K562 (cell line): ENCODE measurements at regions not wholly inside any gene's neighbourhood (a gene's known extent, or its start where the extent isn't known, plus 50 kb on each side); places are given as distances from the start of the nearest gene placed in this dataset.

Experiments used
- ARID1B ChIP-seq: fragments of 450-650 bp; IDR thresholded peaks from 2 replicates; pipeline ENCODE4 v1.6.1; 2016; ENCODE audit warnings: antibody characterized with exemption, mild to moderate bottlenecking, inconsistent platforms
- CTCF ChIP-seq, 3 experiments: IDR thresholded peaks in 2 of 3; conservative IDR thresholded peaks in 1 of 3; 2 replicates each; pipeline ENCODE4 v1.5.1; 2011 to 2012; ENCODE audit warnings: low read length in 3 of 3, mild to moderate bottlenecking in 3 of 3, control low read depth in 2 of 3, improper control_type of control experiment in 1 of 3, inconsistent platforms in 1 of 3, low read depth in 1 of 3, mixed read lengths in 1 of 3, moderate library complexity in 1 of 3; ENCODE audit not compliant: insufficient read depth in 2 of 3
- E2F6 ChIP-seq, 2 experiments: IDR thresholded peaks; 2 replicates each; pipeline ENCODE4 v1.6.1; 2011; ENCODE audit warnings: borderline replicate concordance in 1 of 2, control low read depth in 1 of 2, low read depth in 1 of 2, low read length in 1 of 2, mild to moderate bottlenecking in 1 of 2, mixed read lengths in 1 of 2, moderate library complexity in 1 of 2; ENCODE audit not compliant: insufficient read depth in 1 of 2, insufficient read length in 1 of 2, poor library complexity in 1 of 2, severe bottlenecking in 1 of 2; ENCODE audit errors: extremely low read depth in 1 of 2
- MAFK ChIP-seq: IDR thresholded peaks from 2 replicates; pipeline ENCODE4 v1.6.1; 2011; ENCODE audit warnings: low read length, improper control_type of control experiment
- NCOR1 ChIP-seq: fragments of 450-650 bp; IDR thresholded peaks from 2 replicates; pipeline ENCODE4 v1.6.1; 2016; ENCODE audit warnings: mild to moderate bottlenecking, moderate library complexity
- PHB2 ChIP-seq: fragments of 450-650 bp; IDR thresholded peaks from 2 replicates; pipeline ENCODE4 v1.6.1; 2017; ENCODE audit warnings: low read depth
- TCF7 ChIP-seq: sonication (generic); IDR thresholded peaks from 2 replicates; pipeline ENCODE4 v1.6.1; 2016; ENCODE audit warnings: antibody characterized with exemption, borderline replicate concordance

- TF ChIP-seq ARID1B (no peak), TCF7 (no peak), CTCF (IDR thresholded peaks at IDR 0.05 in 2 of 3, conservative IDR thresholded peaks at IDR 0.05 in 1 of 3; ENCODE audit: insufficient read depth in 2 of 3, low read depth in 1 of 3, low read length in 3 of 3) (no peak), MAFK (no peak), E2F6 (IDR thresholded peaks at IDR 0.05; ENCODE audit: borderline replicate concordance in 1 of 2, extremely low read depth in 1 of 2, insufficient read depth in 1 of 2, insufficient read length in 1 of 2, low read depth in 1 of 2, low read length in 1 of 2, poor library complexity in 1 of 2, severe bottlenecking in 1 of 2) (no peak), PHB2 (no peak), NCOR1 (no peak)
These were observed 330.8 kb downstream of the IPO8 start for GRCh38 chr12:30364822-30365221.
